CD4-positive, alpha-beta T cell treated with Interleukin-6 for 4 hours (primary cell): ENCODE measurements at regions not wholly inside any gene's neighbourhood (a gene's known extent, or its start where the extent isn't known, plus 50 kb on each side); places are given as distances from the start of the nearest gene placed in this dataset.

Source experiments
- DNase-seq: peaks from one replicate; pipeline ENCODE4 v3.0.0-alpha.2; 2020; ENCODE audit warnings: mixed read lengths

- DNase-seq, result no peak
Measured at GRCh38 chr14:53537422-53538315, 384.5 kb upstream of the DDHD1 start.

GRCh38 chr14:53536446-53536845 is 383.3 kb upstream of the DDHD1 start:
- DNase-seq, result no peak

- DNase-seq, result no peak
Measured at GRCh38 chr14:53534841-53535240, 381.7 kb upstream of the DDHD1 start.

- DNase-seq, result no peak
Measured at GRCh38 chr14:53533384-53533970, 380.4 kb upstream of the DDHD1 start.

GRCh38 chr14:53532853-53533252 is 379.7 kb upstream of the DDHD1 start:
- no peak for DNase-seq

GRCh38 chr14:53531730-53532129 is 378.6 kb upstream of the DDHD1 start:
- DNase-seq, result no peak

- no peak for DNase-seq
Measured at GRCh38 chr14:53531156-53531555, 378.0 kb upstream of the DDHD1 start.

- no peak for DNase-seq
Measured at GRCh38 chr14:53529519-53529918, 376.4 kb upstream of the DDHD1 start.

GRCh38 chr14:53528185-53528671 is 375.1 kb upstream of the DDHD1 start:
- DNase-seq, result no peak

- no peak for DNase-seq
Measured at GRCh38 chr14:53526200-53526599, 373.1 kb upstream of the DDHD1 start.

- DNase-seq, result no peak
Measured at GRCh38 chr14:53525608-53526007, 372.5 kb upstream of the DDHD1 start.

- no peak for DNase-seq
Measured at GRCh38 chr14:53524391-53524790, 371.3 kb upstream of the DDHD1 start.

GRCh38 chr14:53523226-53523625 is 370.1 kb upstream of the DDHD1 start:
- no peak for DNase-seq

- no peak for DNase-seq
Measured at GRCh38 chr14:53520078-53520928, 367.2 kb upstream of the DDHD1 start.

- no peak for DNase-seq
Measured at GRCh38 chr14:53519137-53519536, 366.0 kb upstream of the DDHD1 start.

GRCh38 chr14:53517270-53517960 is 364.3 kb upstream of the DDHD1 start:
- no peak for DNase-seq

GRCh38 chr14:53516261-53516774 is 363.2 kb upstream of the DDHD1 start:
- DNase-seq, result no peak

- no peak for DNase-seq
Measured at GRCh38 chr14:53515276-53515675, 362.2 kb upstream of the DDHD1 start.

- DNase-seq, result no peak
Measured at GRCh38 chr14:53514197-53514596, 361.1 kb upstream of the DDHD1 start.

GRCh38 chr14:53510281-53510912 is 357.3 kb upstream of the DDHD1 start:
- DNase-seq, result no peak

GRCh38 chr14:53509276-53510244 is 356.4 kb upstream of the DDHD1 start:
- DNase-seq, result no peak
